Caco-2 (cell line): ENCODE measurements at regions not wholly inside any gene's neighbourhood (a gene's known extent, or its start where the extent isn't known, plus 50 kb on each side); places are given as distances from the start of the nearest gene placed in this dataset.

Experiments
- BruUV-seq: library from RNA; stranded (reverse); fragments of 400-500 nt; replicated peaks from 2 replicates; lab custom pipeline; 2021; lab: Mats Ljungman, UMichigan
- CTCF ChIA-PET: fragments of 300-600 bp; sonication (Branson Sonifier 250); formaldehyde crosslinking; loops from one replicate; lab custom pipeline; 2022; ENCODE audit warnings: antibody characterized with exemption; lab: Charles Lee
- POLR2A ChIA-PET: fragments of 300-600 bp; sonication (Branson Sonifier 250); formaldehyde crosslinking; loops from one replicate; lab custom pipeline; 2022; ENCODE audit warnings: antibody characterized with exemption; lab: Charles Lee
- DNase-seq, 2 experiments: peaks; one replicate each; pipeline versions ENCODE4 v3.0.0 to v3.0.0-alpha.2; 2020 to 2022
- H3K27me3 ChIP-seq: replicated peaks from 2 replicates; pipeline ENCODE4 v1.6.0; 2011; ENCODE audit warnings: low read length; ENCODE audit not compliant: control insufficient read depth, insufficient read depth
- H3K36me3 ChIP-seq: 2 replicates; pipeline ENCODE4 v1.5.1; 2011; ENCODE audit warnings: low read length; ENCODE audit not compliant: control insufficient read depth, insufficient read depth
- H3K4me1 ChIP-seq: fragments of 250-450 bp; sonication (Bioruptor Pico); 2 replicates; pipeline ENCODE4 v1.5.1; 2020; ENCODE audit warnings: mild to moderate bottlenecking
- H3K4me3 ChIP-seq: 2 replicates; pipeline ENCODE4 v1.5.1; 2011; ENCODE audit warnings: low read depth, mild to moderate bottlenecking, control low read depth, low read length
- H3K9me3 ChIP-seq: fragments of 250-450 bp; sonication (Bioruptor Pico); 2 replicates; pipeline ENCODE4 v1.5.1; 2020; ENCODE audit warnings: mild to moderate bottlenecking, moderate library complexity
- H3K27ac Mint-ChIP-seq: one replicate; pipeline ENCODE4 v1.8.0; 2022; ENCODE audit warnings: mixed read lengths; ENCODE audit not compliant: unreplicated experiment
- H3K27me3 Mint-ChIP-seq: one replicate; pipeline ENCODE4 v1.8.0; 2022; ENCODE audit warnings: mixed read lengths; ENCODE audit not compliant: insufficient read depth, unreplicated experiment
- H3K36me3 Mint-ChIP-seq: one replicate; pipeline ENCODE4 v1.8.0; 2022; ENCODE audit warnings: mild to moderate bottlenecking, mixed read lengths; ENCODE audit not compliant: insufficient read depth, unreplicated experiment
- H3K4me1 Mint-ChIP-seq: one replicate; pipeline ENCODE4 v1.8.0; 2022; ENCODE audit warnings: low read depth, mixed read lengths; ENCODE audit not compliant: unreplicated experiment
- H3K4me3 Mint-ChIP-seq: one replicate; pipeline ENCODE4 v1.8.0; 2022; ENCODE audit warnings: mild to moderate bottlenecking, moderate library complexity, mixed read lengths; ENCODE audit not compliant: unreplicated experiment
- H3K9me3 Mint-ChIP-seq: one replicate; pipeline ENCODE4 v1.8.0; 2022; ENCODE audit warnings: mixed read lengths; ENCODE audit not compliant: unreplicated experiment
- intact Hi-C: fragments of 100-400 bp; cut with micrococcal nuclease; formaldehyde crosslinking; loops from one replicate; pipeline ENCODE4 v1.10.0; 2022; ENCODE audit not compliant: unreplicated experiment
- TF ChIP-seq, protein P1 (sequence below), 2 experiments: fragments of 200-600 bp in 1 of 2; IDR thresholded peaks; 1 replicate in 1 of 2; 2 replicates in 1 of 2; pipeline versions ENCODE4 v1.5.1 to v1.8.0; 2011 to 2022; ENCODE audit warnings: antibody characterized with exemption in 1 of 2, control low read depth in 1 of 2, inconsistent platforms in 1 of 2, low read depth in 1 of 2, low read length in 1 of 2, mild to moderate bottlenecking in 1 of 2, moderate library complexity in 1 of 2; ENCODE audit not compliant: insufficient read depth in 1 of 2, severe bottlenecking in 1 of 2, unreplicated experiment in 1 of 2

GRCh38 chr2:5978131-5978751 lies 286.1 kb downstream of the SOX11 start:
- Histone ChIP-seq H3K4me1 (no peaks in the 10 kb centered on the region; the same call in 1 of the 2 replicates), H3K36me3 (no peaks in the 10 kb centered on the region), H3K9me3 (no peaks in the 10 kb centered on the region), H3K4me3 (no peak overlapping the region), H3K27me3 (no peaks in the 10 kb centered on the region)
- Mint-ChIP-seq H3K36me3 (no peaks in the 10 kb centered on the region), H3K4me3 (no peak overlapping the region), H3K27me3 (no peaks in the 10 kb centered on the region), H3K27ac (no peak overlapping the region), H3K9me3 (no peaks in the 10 kb centered on the region), H3K4me1 (no peaks in the 10 kb centered on the region)
- DNase-seq: no peak
- intact Hi-C loops: no loop called here
- ChIA-PET POLR2A (no interaction called here), CTCF (interaction anchor here (0.5 kb wide), 1 partner anchor 629 kb away, joined by 3 read pairs; no protein-coding TSS in a partner anchor)
- TF ChIP-seq, protein P1, sequence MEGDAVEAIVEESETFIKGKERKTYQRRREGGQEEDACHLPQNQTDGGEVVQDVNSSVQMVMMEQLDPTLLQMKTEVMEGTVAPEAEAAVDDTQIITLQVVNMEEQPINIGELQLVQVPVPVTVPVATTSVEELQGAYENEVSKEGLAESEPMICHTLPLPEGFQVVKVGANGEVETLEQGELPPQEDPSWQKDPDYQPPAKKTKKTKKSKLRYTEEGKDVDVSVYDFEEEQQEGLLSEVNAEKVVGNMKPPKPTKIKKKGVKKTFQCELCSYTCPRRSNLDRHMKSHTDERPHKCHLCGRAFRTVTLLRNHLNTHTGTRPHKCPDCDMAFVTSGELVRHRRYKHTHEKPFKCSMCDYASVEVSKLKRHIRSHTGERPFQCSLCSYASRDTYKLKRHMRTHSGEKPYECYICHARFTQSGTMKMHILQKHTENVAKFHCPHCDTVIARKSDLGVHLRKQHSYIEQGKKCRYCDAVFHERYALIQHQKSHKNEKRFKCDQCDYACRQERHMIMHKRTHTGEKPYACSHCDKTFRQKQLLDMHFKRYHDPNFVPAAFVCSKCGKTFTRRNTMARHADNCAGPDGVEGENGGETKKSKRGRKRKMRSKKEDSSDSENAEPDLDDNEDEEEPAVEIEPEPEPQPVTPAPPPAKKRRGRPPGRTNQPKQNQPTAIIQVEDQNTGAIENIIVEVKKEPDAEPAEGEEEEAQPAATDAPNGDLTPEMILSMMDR (IDR thresholded peaks at IDR 0.05; ENCODE audit: insufficient read depth in 1 of 2, low read depth in 1 of 2, low read length in 1 of 2, severe bottlenecking in 1 of 2, unreplicated experiment in 1 of 2): no peak
- no TSS peak for BruUV-seq

DNA sequence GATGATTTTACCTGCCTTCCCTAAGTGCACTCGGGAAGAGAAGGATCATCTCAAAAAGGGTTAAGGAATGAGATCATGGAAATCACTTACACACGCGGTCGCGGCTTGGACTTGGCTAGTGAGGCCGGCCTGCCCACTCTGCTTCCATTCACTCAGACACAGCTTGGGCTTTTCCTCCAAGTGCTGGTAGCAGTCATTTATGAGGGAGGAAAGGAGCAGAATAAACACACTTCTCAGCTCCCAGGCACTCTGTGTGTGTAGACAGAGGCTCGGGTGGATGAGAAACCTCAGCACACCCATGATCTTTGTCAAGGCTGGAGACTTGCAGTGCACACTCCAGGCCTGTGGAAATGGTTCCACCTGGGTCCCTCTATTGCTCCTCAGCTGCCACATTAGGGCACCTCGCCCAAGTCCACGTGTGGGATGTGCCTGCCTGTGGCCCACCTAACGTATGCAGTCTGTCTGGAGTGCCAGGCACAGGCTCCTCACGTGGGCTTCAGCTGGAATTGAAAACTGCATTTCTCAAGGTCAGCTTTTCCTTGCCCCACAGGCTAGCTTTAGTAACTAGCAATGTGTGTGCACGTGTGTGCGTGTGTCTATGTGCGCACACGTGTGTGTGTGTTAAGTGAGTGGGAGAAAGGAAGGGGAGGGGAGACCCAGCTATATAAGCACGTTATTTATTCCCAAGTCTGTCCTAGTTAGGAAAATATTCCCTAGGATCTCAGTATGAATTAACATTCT lies 288.4 kb downstream of the SOX11 start:
- ChIA-PET POLR2A (no interaction called here), CTCF (no interaction called here)
- no peaks in the 10 kb centered on the region for H3K9me3 Mint-ChIP-seq
- no peaks in the 10 kb centered on the region for H3K4me1 Mint-ChIP-seq
- DNase-seq: no peak
- intact Hi-C loops: no loop called here
- H3K36me3 ChIP-seq: no peaks in the 10 kb centered on the region
- H3K4me3 Mint-ChIP-seq: no peak overlapping the region
- no peak overlapping the region for H3K4me3 ChIP-seq
- H3K9me3 ChIP-seq: no peaks in the 10 kb centered on the region
- no peak overlapping the region for H3K27ac Mint-ChIP-seq
- H3K4me1 ChIP-seq: no peaks in the 10 kb centered on the region; the same call in 1 of the 2 replicates
- no peaks in the 10 kb centered on the region for H3K36me3 Mint-ChIP-seq
- TF ChIP-seq, protein P1 (IDR thresholded peaks at IDR 0.05; ENCODE audit: insufficient read depth in 1 of 2, low read depth in 1 of 2, low read length in 1 of 2, severe bottlenecking in 1 of 2, unreplicated experiment in 1 of 2): no peak
- H3K27me3 ChIP-seq: no peaks in the 10 kb centered on the region
- no TSS peak for BruUV-seq
- no peaks in the 10 kb centered on the region for H3K27me3 Mint-ChIP-seq

DNA sequence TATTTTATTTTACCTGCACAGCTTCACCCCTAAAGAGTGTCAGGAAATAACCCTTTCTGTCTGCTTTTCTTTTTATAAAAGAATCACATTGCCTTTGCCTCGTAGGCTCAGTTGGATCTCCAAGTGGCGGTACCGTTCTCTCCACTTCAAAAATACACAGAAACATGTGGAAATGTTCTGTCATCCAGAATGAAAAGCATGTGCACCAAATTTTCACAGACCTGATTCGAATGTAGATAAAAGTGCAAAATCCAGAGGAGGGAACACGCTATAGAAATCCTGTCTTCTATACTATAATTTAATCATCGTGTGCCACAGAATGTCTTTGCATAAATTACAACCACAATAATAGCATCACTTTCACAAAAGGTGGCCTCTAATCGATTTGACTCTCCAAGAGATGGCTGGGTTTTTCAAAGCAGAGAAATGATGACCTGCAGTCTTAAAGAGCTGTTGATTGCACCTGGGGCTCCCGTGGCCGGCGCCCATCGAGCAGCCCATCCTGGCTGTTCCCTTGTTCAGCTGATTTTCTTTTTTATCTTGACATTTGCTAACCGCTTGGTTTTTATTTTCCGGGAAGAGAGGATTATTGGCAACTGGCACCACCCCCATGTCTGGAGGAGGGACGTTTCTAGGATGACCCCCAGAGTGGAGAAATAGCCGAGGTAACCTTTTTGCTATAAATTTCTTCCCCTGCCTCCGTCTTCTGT lies 290.2 kb downstream of the SOX11 start:
- Mint-ChIP-seq H3K4me3 (no peak overlapping the region), H3K27me3 (no peaks in the 10 kb centered on the region)
- no peak overlapping the region for H3K4me3 ChIP-seq

More for the DNA sequence above, 290.2 kb downstream of the SOX11 start:
- intact Hi-C loops: no loop called here
- H3K27me3 ChIP-seq: no peaks in the 10 kb centered on the region
- CTCF ChIA-PET: no interaction called here
- DNase-seq: no peak
- H3K9me3 Mint-ChIP-seq: no peaks in the 10 kb centered on the region
- no TSS peak for BruUV-seq
- H3K4me1 Mint-ChIP-seq: no peaks in the 10 kb centered on the region
- H3K36me3 Mint-ChIP-seq: no peaks in the 10 kb centered on the region
- no peaks in the 10 kb centered on the region for H3K9me3 ChIP-seq
- H3K36me3 ChIP-seq: no peaks in the 10 kb centered on the region
- TF ChIP-seq, protein P1 (IDR thresholded peaks at IDR 0.05; ENCODE audit: insufficient read depth in 1 of 2, low read depth in 1 of 2, low read length in 1 of 2, severe bottlenecking in 1 of 2, unreplicated experiment in 1 of 2): no peak
- H3K4me1 ChIP-seq: no peaks in the 10 kb centered on the region
- POLR2A ChIA-PET: no interaction called here
- H3K27ac Mint-ChIP-seq: no peak overlapping the region
